ENCODE measurements at regions not wholly inside any gene's neighbourhood (a gene's known extent, or its start where the extent isn't known, plus 50 kb on each side); places are given as distances from the start of the nearest gene placed in this dataset.

GRCh38 chr5:107208867-107209266, 461.9 kb downstream of the EFNA5 start:
- no peaks in the 10 kb centered on the region for H3K27me3 Mint-ChIP-seq (ENCODE audit: low read depth)
- no peak overlapping the region for H3K4me2 ChIP-seq (ENCODE audit: insufficient read depth, insufficient read length, low read length)
- no CpG with 5 or more reads among the region's 3 CpGs for WGBS (ENCODE audit: extremely low coverage, insufficient read length, low lambda C conversion rate)
- no peak for DNase-seq
- no peaks in the 10 kb centered on the region for H3K79me2 ChIP-seq (ENCODE audit: insufficient read depth, low read length)
- H2AFZ ChIP-seq (ENCODE audit: low read length) = no peak overlapping the region
- H3K27ac Mint-ChIP-seq = no peak overlapping the region
- H4K8ac ChIP-seq (replicated peaks; ENCODE audit: insufficient read length, low read depth, low read length) = no peak overlapping the region
- H3K4me1 Mint-ChIP-seq = no peaks in the 10 kb centered on the region
- no peaks in the 10 kb centered on the region for H3K4me1 ChIP-seq (ENCODE audit: insufficient read depth, low read length)
- no peaks in the 10 kb centered on the region for H4K20me1 ChIP-seq (ENCODE audit: control insufficient read depth, insufficient read depth, insufficient read length)
- H2BK5ac ChIP-seq (ENCODE audit: insufficient read length, low read length) = no peak overlapping the region
- H2BK20ac ChIP-seq (ENCODE audit: low read depth, low read length, poor library complexity, severe bottlenecking) = no peak overlapping the region
- H3K9me3 ChIP-seq (ENCODE audit: control insufficient read depth, low read depth, low read length) = no peaks in the 10 kb centered on the region
- H3K79me1 ChIP-seq (ENCODE audit: insufficient read depth, low read depth, low read length, poor library complexity, severe bottlenecking) = no peaks in the 10 kb centered on the region
- no peak overlapping the region for H2BK12ac ChIP-seq (ENCODE audit: insufficient read length, low read depth, low read length)
- H3K56ac ChIP-seq (ENCODE audit: insufficient read length, low read depth, low read length) = no peak overlapping the region
- H2BK15ac ChIP-seq (ENCODE audit: low read depth, low read length) = no peak overlapping the region
- H3K9me3 Mint-ChIP-seq = no peaks in the 10 kb centered on the region
- no peak overlapping the region for H3K9ac ChIP-seq (ENCODE audit: extremely low read depth, insufficient read length, low read length)
- H3K14ac ChIP-seq (ENCODE audit: insufficient read depth, low read length) = no peak overlapping the region
- no peak overlapping the region for H4K5ac ChIP-seq (ENCODE audit: insufficient read length, low read depth, low read length)
- no peak overlapping the region for H2AK5ac ChIP-seq (ENCODE audit: insufficient read length, low read length)
- H2BK120ac ChIP-seq (ENCODE audit: low read depth, low read length, poor library complexity, severe bottlenecking) = no peak overlapping the region
- H3T11ph ChIP-seq (ENCODE audit: low read length) = no peak overlapping the region
- H3K4ac ChIP-seq (ENCODE audit: low read depth, low read length) = no peak overlapping the region
- no peak overlapping the region for H3K18ac ChIP-seq (ENCODE audit: insufficient read length, low read depth, low read length)
- no peak for TF ChIP-seq CTCF (conservative IDR thresholded peaks at IDR 0.05)
- H3K23me2 ChIP-seq (ENCODE audit: insufficient read length, low read depth, low read length, poor library complexity, severe bottlenecking) = no peaks in the 10 kb centered on the region
- no peaks in the 10 kb centered on the region for H3K27me3 ChIP-seq (ENCODE audit: insufficient read depth, low read length)
- H3K27ac ChIP-seq (ENCODE audit: insufficient read length, low read depth, low read length) = no peak overlapping the region
- H4K91ac ChIP-seq (ENCODE audit: insufficient read length, low read depth, low read length) = no peak overlapping the region
- no peak overlapping the region for H3K4me3 Mint-ChIP-seq
- H3K23ac ChIP-seq (ENCODE audit: insufficient read length, low read depth, low read length) = no peak overlapping the region
- H3K36me3 Mint-ChIP-seq (ENCODE audit: insufficient read depth in 1 of 3, low read depth in 3 of 3) = no peaks in the 10 kb centered on the region
